ENCODE measurements at regions not wholly inside any gene's neighbourhood (a gene's known extent, or its start where the extent isn't known, plus 50 kb on each side); places are given as distances from the start of the nearest gene placed in this dataset.

DNA sequence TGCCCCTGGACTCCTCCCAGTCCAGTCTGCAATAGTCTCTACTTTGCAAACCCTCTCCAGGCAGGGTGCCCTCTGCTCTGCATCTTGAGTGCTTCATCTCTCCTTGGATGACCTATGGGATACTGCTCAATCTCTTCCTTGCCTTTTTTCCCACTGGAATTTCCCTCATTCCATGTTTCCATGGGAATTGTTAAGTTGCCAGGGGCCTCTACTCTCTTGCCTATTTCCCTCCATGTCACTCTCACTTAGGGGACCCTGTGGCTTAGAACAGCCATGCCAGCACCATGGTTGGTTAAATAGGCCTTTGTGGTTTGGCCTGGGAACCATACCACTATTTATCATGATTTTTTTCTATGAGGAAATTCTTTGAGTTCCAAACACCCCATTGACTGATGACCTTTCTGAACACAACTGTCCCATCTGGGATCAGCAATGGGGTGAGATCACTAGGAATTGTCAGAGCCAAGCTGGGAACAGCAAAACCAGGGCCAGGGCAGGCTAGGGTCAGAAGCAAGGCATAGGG, 91.4 kb upstream of the RBMS1 start:
- TF ChIP-seq CHD2 (IDR thresholded peaks at IDR 0.05; ENCODE audit: low read length, partially characterized antibody) (no peak), EP300 (IDR thresholded peaks at IDR 0.05) (no peak)
- TF ChIP-seq, protein P1, sequence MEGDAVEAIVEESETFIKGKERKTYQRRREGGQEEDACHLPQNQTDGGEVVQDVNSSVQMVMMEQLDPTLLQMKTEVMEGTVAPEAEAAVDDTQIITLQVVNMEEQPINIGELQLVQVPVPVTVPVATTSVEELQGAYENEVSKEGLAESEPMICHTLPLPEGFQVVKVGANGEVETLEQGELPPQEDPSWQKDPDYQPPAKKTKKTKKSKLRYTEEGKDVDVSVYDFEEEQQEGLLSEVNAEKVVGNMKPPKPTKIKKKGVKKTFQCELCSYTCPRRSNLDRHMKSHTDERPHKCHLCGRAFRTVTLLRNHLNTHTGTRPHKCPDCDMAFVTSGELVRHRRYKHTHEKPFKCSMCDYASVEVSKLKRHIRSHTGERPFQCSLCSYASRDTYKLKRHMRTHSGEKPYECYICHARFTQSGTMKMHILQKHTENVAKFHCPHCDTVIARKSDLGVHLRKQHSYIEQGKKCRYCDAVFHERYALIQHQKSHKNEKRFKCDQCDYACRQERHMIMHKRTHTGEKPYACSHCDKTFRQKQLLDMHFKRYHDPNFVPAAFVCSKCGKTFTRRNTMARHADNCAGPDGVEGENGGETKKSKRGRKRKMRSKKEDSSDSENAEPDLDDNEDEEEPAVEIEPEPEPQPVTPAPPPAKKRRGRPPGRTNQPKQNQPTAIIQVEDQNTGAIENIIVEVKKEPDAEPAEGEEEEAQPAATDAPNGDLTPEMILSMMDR (IDR thresholded peaks at IDR 0.05) = no peak
- TF ChIP-seq, protein P2, sequence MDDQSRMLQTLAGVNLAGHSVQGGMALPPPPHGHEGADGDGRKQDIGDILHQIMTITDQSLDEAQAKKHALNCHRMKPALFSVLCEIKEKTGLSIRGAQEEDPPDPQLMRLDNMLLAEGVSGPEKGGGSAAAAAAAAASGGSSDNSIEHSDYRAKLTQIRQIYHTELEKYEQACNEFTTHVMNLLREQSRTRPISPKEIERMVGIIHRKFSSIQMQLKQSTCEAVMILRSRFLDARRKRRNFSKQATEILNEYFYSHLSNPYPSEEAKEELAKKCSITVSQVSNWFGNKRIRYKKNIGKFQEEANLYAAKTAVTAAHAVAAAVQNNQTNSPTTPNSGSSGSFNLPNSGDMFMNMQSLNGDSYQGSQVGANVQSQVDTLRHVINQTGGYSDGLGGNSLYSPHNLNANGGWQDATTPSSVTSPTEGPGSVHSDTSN (IDR thresholded peaks at IDR 0.05) = no peak
